GM12865 (cell line): ENCODE measurements at regions not wholly inside any gene's neighbourhood (a gene's known extent, or its start where the extent isn't known, plus 50 kb on each side); places are given as distances from the start of the nearest gene placed in this dataset.

Source experiments
- DNase-seq: peaks from one replicate; pipeline ENCODE4 v3.0.0; 2010; ENCODE audit warnings: low read depth
- H3K4me3 ChIP-seq: 2 replicates; pipeline ENCODE4 v1.5.1; 2011; ENCODE audit warnings: mild to moderate bottlenecking, low read depth, low read length, control low read depth
- TF ChIP-seq, protein P1 (sequence below): IDR thresholded peaks from 2 replicates; pipeline ENCODE4 v1.5.1; 2011; ENCODE audit warnings: low read length, control low read depth, low read depth, inconsistent platforms; ENCODE audit not compliant: insufficient read depth; ENCODE audit errors: missing control alignments

DNA sequence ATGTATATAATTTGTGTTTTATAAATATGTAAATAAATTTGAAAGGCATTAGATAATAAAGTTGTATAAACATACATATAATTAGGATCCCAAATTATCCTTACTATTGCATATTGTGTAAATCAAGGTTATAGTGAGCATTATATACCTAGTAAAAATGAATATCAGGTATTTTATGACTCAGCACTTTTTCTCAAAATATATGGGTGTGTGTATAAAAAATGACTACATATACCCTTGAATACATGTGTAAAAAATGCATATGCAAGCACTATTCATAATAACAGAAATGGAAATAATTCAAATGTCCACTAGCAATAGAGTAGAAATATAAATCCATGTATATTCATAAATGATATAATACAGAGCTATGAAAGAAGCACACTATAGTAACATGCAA, 870.9 kb upstream of the CNTNAP5 start:
- no peak overlapping the region for H3K4me3 ChIP-seq
- TF ChIP-seq, protein P1, sequence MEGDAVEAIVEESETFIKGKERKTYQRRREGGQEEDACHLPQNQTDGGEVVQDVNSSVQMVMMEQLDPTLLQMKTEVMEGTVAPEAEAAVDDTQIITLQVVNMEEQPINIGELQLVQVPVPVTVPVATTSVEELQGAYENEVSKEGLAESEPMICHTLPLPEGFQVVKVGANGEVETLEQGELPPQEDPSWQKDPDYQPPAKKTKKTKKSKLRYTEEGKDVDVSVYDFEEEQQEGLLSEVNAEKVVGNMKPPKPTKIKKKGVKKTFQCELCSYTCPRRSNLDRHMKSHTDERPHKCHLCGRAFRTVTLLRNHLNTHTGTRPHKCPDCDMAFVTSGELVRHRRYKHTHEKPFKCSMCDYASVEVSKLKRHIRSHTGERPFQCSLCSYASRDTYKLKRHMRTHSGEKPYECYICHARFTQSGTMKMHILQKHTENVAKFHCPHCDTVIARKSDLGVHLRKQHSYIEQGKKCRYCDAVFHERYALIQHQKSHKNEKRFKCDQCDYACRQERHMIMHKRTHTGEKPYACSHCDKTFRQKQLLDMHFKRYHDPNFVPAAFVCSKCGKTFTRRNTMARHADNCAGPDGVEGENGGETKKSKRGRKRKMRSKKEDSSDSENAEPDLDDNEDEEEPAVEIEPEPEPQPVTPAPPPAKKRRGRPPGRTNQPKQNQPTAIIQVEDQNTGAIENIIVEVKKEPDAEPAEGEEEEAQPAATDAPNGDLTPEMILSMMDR: no peak
- DNase-seq: no peak

DNA sequence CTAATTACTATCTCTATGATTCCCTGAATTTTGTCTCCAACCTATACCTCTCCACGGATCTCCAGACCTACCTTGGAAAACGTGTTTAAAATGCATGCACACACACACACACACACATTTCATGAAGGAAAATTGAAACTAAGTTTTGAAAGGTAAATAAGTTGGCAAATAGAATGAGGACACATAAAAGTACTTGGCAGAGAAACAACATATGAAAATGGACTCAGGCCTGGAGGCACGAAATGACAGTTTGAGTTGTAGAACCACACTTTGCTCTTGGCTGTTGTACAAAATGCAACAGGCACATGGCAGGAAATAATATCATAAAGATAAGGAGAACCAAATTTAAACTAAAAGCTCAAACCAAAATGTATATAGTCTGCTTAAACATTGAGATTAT, 868.1 kb upstream of the CNTNAP5 start:
- TF ChIP-seq, protein P1: no peak
- no peak for DNase-seq
- no peak overlapping the region for H3K4me3 ChIP-seq

DNA sequence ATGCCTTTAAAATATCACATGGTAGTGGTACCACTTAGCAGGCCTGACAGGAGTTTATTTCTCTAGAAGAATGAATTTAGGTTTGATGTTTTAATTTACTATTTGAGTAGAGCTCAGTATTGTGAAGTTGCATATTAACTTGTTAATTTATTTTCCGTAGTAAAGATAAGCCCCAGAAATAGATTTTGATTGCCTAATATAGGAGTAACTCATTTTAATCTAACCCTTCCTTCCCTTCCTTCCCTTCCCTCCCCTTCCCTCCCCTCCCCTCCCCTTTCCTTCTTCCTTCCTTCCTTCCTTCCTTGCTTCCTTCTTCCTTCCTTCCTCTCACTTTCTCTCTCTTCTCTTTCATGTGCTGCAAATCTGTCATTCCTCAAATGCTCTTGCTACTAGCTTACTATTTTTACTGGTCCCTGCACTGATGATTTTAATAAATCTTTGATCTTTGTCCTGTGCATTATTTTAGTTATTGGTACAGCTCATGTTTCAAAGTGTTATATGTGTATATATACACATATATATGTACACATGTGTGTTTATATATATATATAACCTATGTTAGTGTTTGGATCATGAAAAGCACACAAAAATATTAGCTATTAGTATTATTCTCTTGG, 862.6 kb upstream of the CNTNAP5 start:
- no peak overlapping the region for H3K4me3 ChIP-seq
- no peak for DNase-seq
- TF ChIP-seq, protein P1: no peak

- no peak overlapping the region for H3K4me3 ChIP-seq
- DNase-seq: no peak
- TF ChIP-seq, protein P1: no peak
Observed at GRCh38 chr2:123163398-123163797, 861.7 kb upstream of the CNTNAP5 start.

DNA sequence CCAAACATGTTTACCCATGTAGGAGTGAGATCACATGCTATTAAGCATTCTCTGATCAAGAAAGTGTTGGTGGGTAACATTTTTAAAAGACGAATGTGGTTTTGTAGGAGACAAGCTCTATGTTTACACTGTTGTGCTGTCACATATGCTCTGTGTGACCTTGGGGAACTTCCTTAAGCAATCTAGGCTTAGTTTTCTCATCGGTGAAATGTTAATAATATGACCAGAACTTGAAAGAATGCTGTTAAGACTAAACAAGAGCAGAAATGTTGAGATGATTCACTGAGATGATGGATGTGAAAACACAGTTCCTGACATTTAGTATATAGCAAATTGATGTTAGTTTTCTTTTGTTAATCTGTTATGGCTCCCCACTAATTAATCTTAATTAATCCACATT, 860.9 kb upstream of the CNTNAP5 start:
- no peak overlapping the region for H3K4me3 ChIP-seq
- no peak for DNase-seq
- TF ChIP-seq, protein P1: no peak

GRCh38 chr2:123165616-123166015, 859.5 kb upstream of the CNTNAP5 start:
- no peak for DNase-seq
- TF ChIP-seq, protein P1: no peak
- H3K4me3 ChIP-seq: no peak overlapping the region

DNA sequence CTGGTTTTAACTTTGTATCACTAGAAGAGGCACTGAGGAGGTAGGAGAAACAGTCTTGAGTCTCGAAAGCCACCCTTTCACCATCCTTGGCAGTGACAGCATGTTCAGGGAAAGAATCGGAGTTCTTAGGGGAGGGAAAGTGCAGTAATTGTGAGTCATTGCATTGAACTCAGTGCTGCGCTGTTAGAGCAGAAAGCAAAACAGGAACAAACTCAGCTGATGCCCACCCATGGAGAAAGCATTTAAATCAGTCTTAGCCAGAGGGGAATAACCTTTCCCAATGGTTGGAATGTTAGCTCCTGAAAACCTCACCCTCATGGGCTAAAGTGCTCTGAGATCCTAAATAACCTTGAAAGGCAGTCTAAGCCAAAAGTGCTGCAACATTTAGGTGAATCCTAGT, 845.6 kb upstream of the CNTNAP5 start:
- no peak overlapping the region for H3K4me3 ChIP-seq

More for the DNA sequence above, 845.6 kb upstream of the CNTNAP5 start:
- DNase-seq: no peak
- TF ChIP-seq, protein P1: no peak
